ENCODE measurements at regions not wholly inside any gene's neighbourhood (a gene's known extent, or its start where the extent isn't known, plus 50 kb on each side); places are given as distances from the start of the nearest gene placed in this dataset.

DNA sequence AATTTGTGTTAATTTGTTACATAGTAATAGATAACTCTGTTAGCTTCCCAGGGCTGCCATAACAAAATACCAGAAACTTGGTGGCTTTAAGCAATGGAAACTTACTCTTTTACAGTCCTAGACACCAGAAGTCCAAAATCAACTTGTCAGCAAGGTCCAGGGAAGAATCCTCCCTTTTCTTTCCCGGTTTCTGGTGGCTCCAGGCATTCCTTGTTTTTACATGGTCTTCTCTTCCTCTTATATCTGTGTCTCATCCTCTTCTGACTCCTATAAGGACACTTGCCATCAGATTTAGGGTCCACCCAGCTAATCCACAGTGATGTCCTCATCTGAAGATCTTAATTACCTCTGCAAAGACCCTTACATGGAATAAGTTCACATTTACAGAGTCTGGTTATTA, 95.6 kb downstream of the DDX1 start:
- TF ChIP-seq, protein P1, sequence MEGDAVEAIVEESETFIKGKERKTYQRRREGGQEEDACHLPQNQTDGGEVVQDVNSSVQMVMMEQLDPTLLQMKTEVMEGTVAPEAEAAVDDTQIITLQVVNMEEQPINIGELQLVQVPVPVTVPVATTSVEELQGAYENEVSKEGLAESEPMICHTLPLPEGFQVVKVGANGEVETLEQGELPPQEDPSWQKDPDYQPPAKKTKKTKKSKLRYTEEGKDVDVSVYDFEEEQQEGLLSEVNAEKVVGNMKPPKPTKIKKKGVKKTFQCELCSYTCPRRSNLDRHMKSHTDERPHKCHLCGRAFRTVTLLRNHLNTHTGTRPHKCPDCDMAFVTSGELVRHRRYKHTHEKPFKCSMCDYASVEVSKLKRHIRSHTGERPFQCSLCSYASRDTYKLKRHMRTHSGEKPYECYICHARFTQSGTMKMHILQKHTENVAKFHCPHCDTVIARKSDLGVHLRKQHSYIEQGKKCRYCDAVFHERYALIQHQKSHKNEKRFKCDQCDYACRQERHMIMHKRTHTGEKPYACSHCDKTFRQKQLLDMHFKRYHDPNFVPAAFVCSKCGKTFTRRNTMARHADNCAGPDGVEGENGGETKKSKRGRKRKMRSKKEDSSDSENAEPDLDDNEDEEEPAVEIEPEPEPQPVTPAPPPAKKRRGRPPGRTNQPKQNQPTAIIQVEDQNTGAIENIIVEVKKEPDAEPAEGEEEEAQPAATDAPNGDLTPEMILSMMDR (IDR thresholded peaks at IDR 0.05) = no peak
- TF ChIP-seq POLR2AphosphoS5 (IDR thresholded peaks at IDR 0.05) (no peak), POLR2A (IDR thresholded peaks at IDR 0.05) (no peak)
- H3K4me3 ChIP-seq = no peak overlapping the region
- no peak for DNase-seq (ENCODE audit: low spot score in 2 of 2)
- no peaks in the 10 kb centered on the region for H3K9me3 ChIP-seq
- H3K27ac ChIP-seq = no peak overlapping the region
- intact Hi-C loops (cut with DNase I; ENCODE audit: low total_unique reads) = no loop called here
- H3K27me3 ChIP-seq = no peaks in the 10 kb centered on the region
- no peaks in the 10 kb centered on the region for H3K36me3 ChIP-seq
- no peaks in the 10 kb centered on the region for H3K4me1 ChIP-seq

DNA sequence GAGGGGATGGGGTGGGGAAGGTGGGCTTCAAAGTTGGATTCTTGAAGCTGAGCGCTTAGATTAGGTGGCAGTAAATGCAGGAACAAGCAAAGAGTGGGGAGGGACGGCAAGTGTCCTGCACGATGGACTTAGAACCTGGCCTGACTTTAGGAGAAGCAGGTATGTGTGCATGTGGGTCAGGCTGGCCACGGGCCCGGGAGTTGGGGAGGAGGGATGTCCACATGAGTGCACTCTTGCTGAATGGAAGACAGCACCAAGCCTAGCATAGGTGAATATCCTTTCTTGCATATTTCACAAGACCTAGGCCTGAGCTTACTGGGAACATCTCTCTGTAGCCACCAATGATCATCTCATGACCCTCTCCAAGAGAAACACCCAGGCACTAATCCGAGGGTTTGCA, 96.1 kb downstream of the DDX1 start:
- Histone ChIP-seq H3K4me3 (no peak overlapping the region), H3K27ac (no peak overlapping the region), H3K9me3 (no peaks in the 10 kb centered on the region), H3K36me3 (no peaks in the 10 kb centered on the region), H3K4me1 (no peaks in the 10 kb centered on the region), H3K27me3 (no peaks in the 10 kb centered on the region)
- intact Hi-C loops (cut with DNase I; ENCODE audit: low total_unique reads) = no loop called here
- DNase-seq (ENCODE audit: low spot score in 2 of 2) = no peak
- TF ChIP-seq POLR2AphosphoS5 (IDR thresholded peaks at IDR 0.05) = no peak

DNA sequence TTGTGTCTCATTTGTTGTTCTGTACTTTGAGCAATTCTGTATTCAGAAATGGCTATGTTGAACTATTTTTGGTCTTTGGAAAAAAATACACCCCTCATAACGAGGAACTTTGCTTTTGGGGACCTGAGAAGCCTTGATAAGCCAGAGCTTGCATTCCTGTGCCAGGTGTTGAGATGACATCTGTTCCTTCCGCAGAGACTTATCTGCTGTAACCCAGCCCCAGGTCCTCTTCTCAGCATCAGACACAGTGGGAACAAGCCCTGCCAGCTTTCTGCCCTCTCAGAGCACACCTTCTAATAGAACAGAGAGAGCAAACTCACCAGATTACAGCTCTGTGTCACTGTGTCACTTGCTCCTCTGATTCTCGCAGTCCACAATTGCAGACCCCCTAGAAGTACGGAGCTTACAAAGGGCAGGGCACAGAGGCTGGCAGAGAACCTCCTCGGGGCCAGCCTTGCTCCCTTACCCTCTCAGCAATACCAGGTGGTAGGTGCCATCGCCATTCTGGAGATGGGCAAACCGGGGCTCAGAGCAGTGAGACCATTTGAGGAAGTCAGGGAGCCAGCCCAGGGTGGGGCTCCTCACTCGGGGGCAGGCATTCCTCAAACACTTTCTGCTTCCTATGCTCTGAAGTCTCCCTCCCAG, 97.4 kb downstream of the DDX1 start:
- TF ChIP-seq, protein P1 (IDR thresholded peaks at IDR 0.05) = no peak
- TF ChIP-seq POLR2A (IDR thresholded peaks at IDR 0.05) (no peak), POLR2AphosphoS5 (IDR thresholded peaks at IDR 0.05) (no peak)

DNA sequence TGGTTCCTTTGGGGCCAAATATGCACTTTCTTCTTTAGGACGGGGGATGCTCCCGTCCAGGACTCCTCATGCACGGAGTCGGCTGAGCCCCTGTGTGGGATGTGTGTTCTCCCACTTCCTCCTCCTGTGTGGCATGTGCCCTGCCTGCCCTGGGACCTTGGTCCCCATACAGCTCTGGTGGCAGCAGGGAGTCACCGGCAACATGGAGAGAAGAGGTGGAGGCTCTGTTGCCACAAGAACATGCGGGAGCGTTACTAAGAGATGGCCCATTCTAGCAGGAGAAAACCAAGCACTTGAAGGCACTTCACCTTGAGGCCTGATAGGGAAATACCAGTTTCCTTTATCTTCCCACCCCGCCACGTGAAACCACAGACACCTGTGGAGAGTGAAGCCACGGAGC, 98.0 kb downstream of the DDX1 start:
- intact Hi-C loops (cut with DNase I; ENCODE audit: low total_unique reads) = no loop called here
- no peaks in the 10 kb centered on the region for H3K4me1 ChIP-seq

More for the DNA sequence above, 97.4 kb downstream of the DDX1 start:
- no peak overlapping the region for H3K27ac ChIP-seq
- no peak for DNase-seq (ENCODE audit: low spot score in 2 of 2)
- no peaks in the 10 kb centered on the region for H3K4me1 ChIP-seq
- no peaks in the 10 kb centered on the region for H3K27me3 ChIP-seq
- no peaks in the 10 kb centered on the region for H3K9me3 ChIP-seq
- intact Hi-C loops (cut with DNase I; ENCODE audit: low total_unique reads) = no loop called here
- no peak overlapping the region for H3K4me3 ChIP-seq
- no peaks in the 10 kb centered on the region for H3K36me3 ChIP-seq

DNA sequence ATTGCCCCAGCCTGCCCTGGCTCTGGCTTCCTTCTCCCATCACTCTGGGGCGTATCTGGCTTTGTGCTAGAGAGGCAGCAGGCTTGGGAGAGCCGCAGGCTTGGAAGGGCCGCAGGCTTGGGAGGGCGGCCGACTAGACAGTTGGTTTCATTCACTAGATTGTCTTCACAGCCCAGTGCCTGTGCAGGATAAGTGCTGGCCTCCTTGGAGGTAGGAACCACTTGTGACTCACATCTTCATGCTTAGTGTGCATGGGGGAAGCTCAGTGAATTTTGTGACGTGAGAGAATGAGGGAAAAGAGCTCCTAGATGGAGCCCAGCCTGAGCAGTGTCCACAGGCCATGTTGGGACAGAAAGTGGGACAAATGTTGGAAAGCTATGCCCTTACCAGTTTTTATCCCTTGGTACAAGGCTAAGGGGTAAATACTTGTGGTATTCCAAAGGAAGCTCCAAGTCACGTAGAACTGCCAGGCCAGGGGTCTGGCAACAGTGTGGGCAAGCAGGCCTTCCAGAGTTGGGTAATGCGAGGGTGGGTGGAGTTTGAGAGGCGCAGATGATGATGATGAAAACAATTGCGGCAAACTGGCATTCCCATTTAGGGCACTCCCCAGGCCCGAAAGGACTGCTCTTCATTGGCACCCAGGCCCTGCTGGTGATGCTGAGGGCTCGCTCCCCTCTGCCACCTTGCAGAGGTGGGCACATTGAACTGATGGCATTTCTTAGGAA, 100.1 kb downstream of the DDX1 start:
- Histone ChIP-seq H3K4me3 (no peak overlapping the region), H3K4me1 (no peaks in the 10 kb centered on the region), H3K27ac (no peak overlapping the region), H3K27me3 (no peaks in the 10 kb centered on the region), H3K36me3 (no peaks in the 10 kb centered on the region), H3K9me3 (no peaks in the 10 kb centered on the region)
- TF ChIP-seq POLR2AphosphoS5 (IDR thresholded peaks at IDR 0.05) = no peak
- TF ChIP-seq, protein P1 (IDR thresholded peaks at IDR 0.05) = no peak
- TF ChIP-seq POLR2A (IDR thresholded peaks at IDR 0.05) = no peak
- intact Hi-C loops (cut with DNase I; ENCODE audit: low total_unique reads) = no loop called here
- no peak for DNase-seq (ENCODE audit: low spot score in 2 of 2)

More for the DNA sequence above, 98.0 kb downstream of the DDX1 start:
- Histone ChIP-seq H3K9me3 (no peaks in the 10 kb centered on the region), H3K27me3 (no peaks in the 10 kb centered on the region), H3K4me3 (no peak overlapping the region), H3K36me3 (no peaks in the 10 kb centered on the region), H3K27ac (no peak overlapping the region)
- DNase-seq (ENCODE audit: low spot score in 2 of 2) = no peak
- TF ChIP-seq POLR2AphosphoS5 (IDR thresholded peaks at IDR 0.05) = no peak
- TF ChIP-seq POLR2A (IDR thresholded peaks at IDR 0.05) = no peak
- TF ChIP-seq, protein P1 (IDR thresholded peaks at IDR 0.05) = no peak
